GM23338 (cell line): ENCODE measurements at regions not wholly inside any gene's neighbourhood (a gene's known extent, or its start where the extent isn't known, plus 50 kb on each side); places are given as distances from the start of the nearest gene placed in this dataset.

Experiments used
- CREB1 ChIP-seq: fragments of 250-450 bp; sonication (Bioruptor Pico); IDR thresholded peaks from 2 replicates; pipeline ENCODE4 v1.5.0; 2020; ENCODE audit warnings: low read depth, mild to moderate bottlenecking, moderate library complexity
- CTCF ChIP-seq, 2 experiments: fragments of 200-600 bp in 1 of 2; sonication (generic) in 1 of 2; conservative IDR thresholded peaks; 2 replicates each; pipeline versions ENCODE4 v1.5.1 to v1.6.1; 2016 to 2017; ENCODE audit warnings: antibody characterized with exemption in 2 of 2, low read depth in 2 of 2, mild to moderate bottlenecking in 2 of 2, moderate library complexity in 1 of 2
- ETS1 ChIP-seq: IDR thresholded peaks from 2 replicates; pipeline ENCODE4 v1.6.1; 2016; ENCODE audit warnings: antibody characterized with exemption
- EZH2 ChIP-seq: fragments of 200-600 bp; sonication (generic); IDR thresholded peaks from one replicate; pipeline ENCODE4 v1.8.0; 2017; ENCODE audit warnings: antibody characterized with exemption, mild to moderate bottlenecking, low read depth; ENCODE audit not compliant: unreplicated experiment
- EZH2phosphoT487 ChIP-seq: fragments of 200-600 bp; sonication (generic); IDR thresholded peaks from one replicate; pipeline ENCODE4 v1.8.1; 2018; ENCODE audit warnings: antibody characterized with exemption; ENCODE audit not compliant: unreplicated experiment
- JUNB ChIP-seq: IDR thresholded peaks from one replicate; pipeline ENCODE4 v1.6.1; 2016; ENCODE audit warnings: antibody characterized with exemption; ENCODE audit not compliant: unreplicated experiment
- NANOG ChIP-seq: IDR thresholded peaks from 2 replicates; pipeline ENCODE4 v1.6.1; 2016; ENCODE audit warnings: antibody characterized with exemption, borderline replicate concordance
- POLR2AphosphoS5 ChIP-seq: IDR thresholded peaks from 2 replicates; pipeline ENCODE4 v1.6.1; 2016; ENCODE audit warnings: antibody characterized with exemption, low read depth
- REST ChIP-seq: IDR thresholded peaks from one replicate; pipeline ENCODE4 v1.6.1; 2018; ENCODE audit warnings: antibody characterized with exemption; ENCODE audit not compliant: unreplicated experiment
- ZNF114 ChIP-seq: fragments of 250-450 bp; sonication (Bioruptor Pico); IDR thresholded peaks from 2 replicates; pipeline ENCODE4 v1.5.0; 2020; ENCODE audit warnings: mild to moderate bottlenecking, moderate library complexity
- ZNF331 ChIP-seq: fragments of 250-450 bp; sonication (Bioruptor Pico); IDR thresholded peaks from 2 replicates; pipeline ENCODE4 v1.5.0; 2020; ENCODE audit warnings: low read depth, mild to moderate bottlenecking, moderate library complexity

- TF ChIP-seq CTCF (conservative IDR thresholded peaks at IDR 0.05; ENCODE audit: low read depth in 2 of 2) = peak; percentile 84 to 88
- TF ChIP-seq EZH2 = no peak
- no peak for TF ChIP-seq POLR2AphosphoS5
- no peak for TF ChIP-seq ZNF114 (CRISPR knock-in tag)
- no peak for TF ChIP-seq EZH2phosphoT487
- TF ChIP-seq JUNB = no peak
- TF ChIP-seq ETS1 = no peak
- TF ChIP-seq REST = no peak
- TF ChIP-seq NANOG = no peak
- no peak for TF ChIP-seq ZNF331 (CRISPR knock-in tag)
- no peak for TF ChIP-seq CREB1
These were observed 85.4 kb upstream of the OLIG2 start for GRCh38 chr21:32940079-32941014.
